Activated CD4-positive, alpha-beta T cell treated with anti-CD3 and anti-CD28 coated beads, Interleukin-2, Interleukin-6, amounts not matched to agents 100 ng/mL and 50 ng/mL, durations not matched to agents 16 hours and 8 hours (primary cell): ENCODE measurements at regions not wholly inside any gene's neighbourhood (a gene's known extent, or its start where the extent isn't known, plus 50 kb on each side); places are given as distances from the start of the nearest gene placed in this dataset.

Experiments used
- DNase-seq: peaks from one replicate; pipeline ENCODE4 v3.0.0-alpha.2; 2020

DNA sequence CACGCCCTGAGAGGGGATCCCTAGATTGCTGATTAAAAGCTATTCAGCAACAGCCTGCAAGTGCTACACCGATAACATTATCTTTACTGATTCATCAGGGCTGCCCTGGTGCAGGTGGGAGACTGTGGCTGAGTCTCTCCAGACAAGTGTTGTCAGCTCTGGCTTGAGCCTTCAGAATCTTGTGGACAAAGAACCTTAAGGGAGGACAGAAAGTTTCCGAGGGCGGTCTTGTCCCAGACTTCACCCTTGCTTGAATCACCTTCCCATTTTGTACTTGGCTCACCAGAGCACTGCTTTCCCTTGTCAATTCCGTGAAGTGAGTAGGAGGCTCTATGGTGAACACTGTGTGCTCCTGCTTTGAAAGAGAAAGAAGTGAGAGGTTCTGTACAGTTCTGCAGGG, 88.6 kb upstream of the PCSK2 start:
- no peak for DNase-seq

DNA sequence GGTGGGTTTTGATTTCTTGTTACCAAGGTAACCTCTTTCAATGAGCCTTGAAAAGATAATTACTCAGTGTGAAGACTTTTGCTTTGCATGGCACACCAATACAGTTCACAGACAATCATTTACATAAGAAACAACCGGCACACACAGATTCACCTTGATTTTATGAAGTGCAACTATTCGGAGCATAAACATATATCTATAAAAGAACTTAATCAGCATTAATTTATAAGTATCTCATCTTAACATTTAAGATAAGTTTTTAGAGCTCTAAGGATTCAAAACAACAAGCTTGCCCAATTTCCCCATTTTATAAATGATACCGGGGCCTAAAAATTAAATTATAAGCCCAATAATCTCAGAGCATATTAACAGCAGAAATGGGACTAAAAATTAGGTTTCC, 85.9 kb upstream of the PCSK2 start:
- DNase-seq = no peak

GRCh38 chr20:17141568-17141967, 85.3 kb upstream of the PCSK2 start:
- DNase-seq = no peak

DNA sequence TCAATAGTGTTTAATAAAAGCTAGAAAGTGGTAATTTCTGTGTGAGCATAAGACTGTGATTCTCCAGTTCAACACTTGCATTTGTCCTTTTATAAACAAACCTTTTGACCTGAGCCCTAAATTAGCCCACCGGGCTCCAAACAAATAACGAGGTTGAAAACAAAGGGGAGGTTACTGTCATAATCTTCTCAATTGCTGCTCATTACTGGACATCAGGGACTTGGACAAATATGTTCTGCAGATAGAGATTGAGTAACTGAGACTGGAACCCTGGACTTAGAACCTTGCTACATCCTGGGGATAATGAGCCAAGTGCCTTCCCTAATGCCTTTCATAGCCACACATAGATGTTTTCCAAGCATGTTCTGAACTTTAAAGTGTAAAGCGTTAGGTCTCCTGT, 84.2 kb upstream of the PCSK2 start:
- no peak for DNase-seq

- DNase-seq = no peak
Observed at GRCh38 chr20:17150858-17151257, 76.0 kb upstream of the PCSK2 start.

- no peak for DNase-seq
Observed at GRCh38 chr20:17155401-17155800, 71.4 kb upstream of the PCSK2 start.

- no peak for DNase-seq
Observed at GRCh38 chr20:17158701-17159100, 68.1 kb upstream of the PCSK2 start.

DNA sequence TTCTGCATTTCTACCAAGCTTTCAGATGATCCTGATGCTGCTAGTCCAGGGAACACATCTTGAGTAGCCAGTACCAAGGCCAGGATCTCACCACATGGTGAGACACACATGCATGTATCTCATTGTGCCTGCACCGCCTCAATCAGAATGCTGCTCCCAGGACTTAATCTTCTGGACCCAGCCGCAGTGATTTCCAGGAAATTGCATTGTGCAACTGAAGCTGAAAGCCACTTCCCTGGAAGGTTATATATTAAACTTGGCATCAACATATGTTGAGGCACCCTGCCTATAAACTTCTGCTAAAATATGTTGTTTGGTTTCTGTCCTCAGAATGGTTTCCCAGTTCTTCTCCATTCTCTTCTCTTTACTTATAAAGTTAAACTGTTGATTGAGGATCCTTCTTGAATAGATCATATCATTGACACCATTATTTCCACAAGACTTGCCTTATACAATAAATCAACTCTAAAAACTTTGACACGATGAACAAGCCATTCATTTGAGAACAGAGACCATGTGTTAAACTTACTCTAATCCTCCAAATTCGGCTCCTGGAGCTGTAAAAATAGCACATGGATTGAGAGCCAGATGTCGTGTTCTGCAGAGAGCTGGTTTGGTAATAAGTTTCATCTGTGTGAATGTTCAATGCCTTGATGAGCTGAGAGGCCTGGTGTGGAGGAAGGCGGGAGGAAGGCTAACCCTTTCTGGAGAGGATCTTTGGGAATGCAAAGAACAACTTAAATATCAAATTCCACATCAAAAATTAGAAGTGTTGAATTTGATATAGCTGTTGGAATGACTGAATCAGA, 65.0 kb upstream of the PCSK2 start:
- DNase-seq = no peak

GRCh38 chr20:17168026-17168612, 58.7 kb upstream of the PCSK2 start:
- DNase-seq = no peak

GRCh38 chr20:17169585-17170136, 57.2 kb upstream of the PCSK2 start:
- DNase-seq = no peak

GRCh38 chr20:17171746-17172280, 55.0 kb upstream of the PCSK2 start:
- DNase-seq = no peak

DNA sequence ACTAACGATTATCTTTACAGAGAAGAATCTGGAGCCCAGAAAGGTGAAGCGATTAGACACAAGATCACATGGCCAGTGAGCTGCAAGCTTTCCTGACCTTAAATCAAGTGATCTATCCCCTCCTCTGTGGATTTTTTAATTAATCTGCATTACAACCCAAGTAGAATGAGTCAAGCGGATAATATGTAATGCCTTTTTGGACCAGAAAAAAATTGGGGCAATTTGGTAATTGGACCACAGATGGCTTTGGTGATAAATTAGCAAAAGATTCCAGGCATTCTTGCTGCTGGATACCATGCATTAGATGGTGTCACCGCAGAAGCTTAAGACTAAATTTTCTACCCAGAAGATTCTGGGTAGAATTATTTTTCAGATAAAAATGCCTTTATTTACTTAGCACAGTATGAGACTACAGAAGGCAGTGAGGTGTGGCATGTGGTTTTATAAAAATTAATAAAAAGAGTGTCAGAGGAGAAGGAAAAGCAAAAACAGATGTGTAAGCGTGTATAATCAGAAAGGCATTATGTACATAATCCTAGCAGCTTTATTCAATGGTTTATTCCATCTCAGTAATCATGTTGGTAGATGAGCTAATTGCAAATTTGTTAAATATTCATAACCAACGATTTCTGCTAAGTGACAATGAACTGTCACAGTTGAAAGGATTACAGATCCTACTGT, 53.9 kb upstream of the PCSK2 start:
- no peak for DNase-seq
